Heart left ventricle (tissue), 16 donors: ENCODE measurements at regions not wholly inside any gene's neighbourhood (a gene's known extent, or its start where the extent isn't known, plus 50 kb on each side); places are given as distances from the start of the nearest gene placed in this dataset.

Experiments
- ATAC-seq, 4 donors: fragments of 200-7000 bp; cut with Tn5 transposase; one replicate each; pipeline ENCODE4 v1.9.1; 2020 to 2022; ENCODE audit warnings: moderate library complexity in 4 of 4, mild to moderate bottlenecking in 3 of 4, moderate number of reproducible peaks in 1 of 4
- DNase-seq, 5 donors: peaks; one replicate each; pipeline ENCODE4 v3.0.0-alpha.2; 2020
- H3K27ac ChIP-seq, 12 donors: fragments of 200-600 bp; sonication (generic) in 4 of 12; one replicate each; pipeline versions ENCODE4 v1.5.0 to v1.8.0; 2016 to 2022; ENCODE audit warnings: mild to moderate bottlenecking in 2 of 12
- H3K27me3 ChIP-seq, 9 donors: fragments of 200-600 bp; sonication (generic) in 2 of 9; one replicate each; pipeline versions ENCODE4 v1.5.1 to v1.8.0; 2016 to 2022; ENCODE audit warnings: mild to moderate bottlenecking in 3 of 9
- H3K36me3 ChIP-seq, 9 donors: fragments of 200-600 bp; sonication (generic) in 2 of 9; one replicate each; pipeline versions ENCODE4 v1.5.0 to v1.8.0; 2018 to 2022; ENCODE audit warnings: mild to moderate bottlenecking in 2 of 9
- H3K4me1 ChIP-seq, 12 donors: fragments of 200-600 bp; sonication (generic) in 4 of 12; one replicate each; pipeline versions ENCODE4 v1.5.0 to v1.8.0; 2016 to 2022; ENCODE audit warnings: mild to moderate bottlenecking in 3 of 12
- H3K4me3 ChIP-seq, 12 donors: fragments of 200-600 bp; sonication (generic) in 4 of 12; one replicate each; pipeline versions ENCODE4 v1.5.0 to v1.8.0; 2017 to 2022; ENCODE audit warnings: mild to moderate bottlenecking in 9 of 12, moderate library complexity in 4 of 12
- H3K9me3 ChIP-seq, 12 donors: fragments of 200-600 bp; sonication (generic) in 4 of 12; one replicate each; pipeline versions ENCODE4 v1.5.0 to v1.8.0; 2016 to 2022; ENCODE audit warnings: mild to moderate bottlenecking in 1 of 12
- CTCF ChIP-seq, 12 donors: fragments of 200-600 bp; sonication (generic) in 4 of 12; IDR thresholded peaks; one replicate each; pipeline versions ENCODE4 v1.5.0 to v1.8.0; 2018 to 2022; ENCODE audit warnings: antibody characterized with exemption in 12 of 12, mild to moderate bottlenecking in 5 of 12
- POLR2A ChIP-seq, 2 donors: fragments of 450-650 bp; IDR thresholded peaks; one replicate each; pipeline ENCODE4 v1.6.1; 2017; ENCODE audit warnings: antibody characterized with exemption in 2 of 2, mild to moderate bottlenecking in 2 of 2, moderate library complexity in 2 of 2
- whole genome bisulfite sequencing, 4 donors: extraction: QIAGEN DNeasy Blood & Tissue Kit in 2 of 4; methylation state at CpG; one replicate each; pipeline versions ENCODE4 v1.1.5 to v1.1.7; 2013 to 2018; 5-methylcytosine and 5-hydroxymethylcytosine counted together
- intact Hi-C, 10 donors: fragments of 100-400 bp; cut with DNase I; formaldehyde crosslinking; loops; one replicate each; pipeline versions ENCODE4 v1.11.1 to v1.14.2; 2022
- donor health status: ischemic (EF 13 %, LVEDD 7.1; RV severe dilation, severe dysfunction).
- donor health status: healthy with polysubstance abuse.
- donor health status: DM: no; HTN: yes; CAD: no.
- donor health status: DM: no; HTN: no; CAD: no.
- donor health status: ischemic (EF 25% LVEDD 6.9; RV normal size, moderate dysfunction).
- donor health status: ischemic (EF 25% LVEDD 5.7; RV mildly dilated, moderate dysfunction).
- donor health status: healthy.
- donor health status: DM: yes; HTN: yes; CAD: no.
- donor health status: ischemic (EF 35%, LVEDD 5.7; RV mildly dilated, moderate dysfunction).
- donor health status: nonischemic (EF 11% LVEDD 7.7; RV severe dilation, severe dysfunction).
- donor health status: DM: yes; HTN: yes; CAD: no.
- donor health status: PGD.
- donor health status: ischemic (EF 29% LVEDD 5.4; RV normal size, mild dysfunction).
- donor health status: nonischemic (EF 23%, LVEDD 6.1; RV moderate dilation, normal function).

DNA sequence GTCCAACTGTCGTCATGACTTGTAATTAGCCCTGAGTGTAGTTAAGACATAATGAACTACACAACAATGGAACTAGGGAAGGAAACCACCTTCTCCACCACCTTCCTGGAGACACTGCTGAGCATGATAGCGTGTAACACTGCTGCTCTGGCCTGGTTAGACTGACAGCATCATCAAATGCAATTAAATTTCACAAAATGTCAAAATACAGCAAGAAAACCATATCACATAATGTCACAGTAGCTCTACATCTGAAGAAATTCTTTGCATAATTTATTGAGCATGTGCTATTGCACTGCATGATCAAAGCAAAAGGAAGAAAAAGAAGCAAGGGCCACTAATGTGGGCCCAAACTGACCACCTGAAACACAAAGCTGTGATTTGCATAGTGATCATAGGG, 321.8 kb upstream of the TMTC1 start:
- H3K4me3 ChIP-seq, result no peak overlapping the region
- intact Hi-C loops, result no loop called here
- no peaks in the 10 kb centered on the region for H3K27me3 ChIP-seq
- DNase-seq (no peak), ATAC-seq (no peak)
- WGBS, 4 donors, result 57 to 75% (median 62%) methylated on average over 2 of the region's 2 CpGs
- TF ChIP-seq POLR2A (IDR thresholded peaks at IDR 0.05) (no peak), CTCF (IDR thresholded peaks at IDR 0.05) (no peak)
- H3K27ac ChIP-seq, result no peak overlapping the region
- no peaks in the 10 kb centered on the region for H3K4me1 ChIP-seq
- H3K36me3 ChIP-seq, result no peaks in the 10 kb centered on the region
- peaks cover 0 to 7% (median 0%) of the 10 kb centered on the region in 12 donors for H3K9me3 ChIP-seq

GRCh38 chr12:30104971-30105370, 321.2 kb upstream of the TMTC1 start:
- Histone ChIP-seq H3K9me3 (peaks cover 0 to 7% (median 0%) of the 10 kb centered on the region in 12 donors), H3K27ac (no peak overlapping the region), H3K36me3 (no peaks in the 10 kb centered on the region), H3K4me3 (no peak overlapping the region), H3K4me1 (no peaks in the 10 kb centered on the region), H3K27me3 (no peaks in the 10 kb centered on the region)
- WGBS, 4 donors, result 66 to 81% (median 71%) methylated on average over 2 of the region's 2 CpGs
- no peak for TF ChIP-seq CTCF (IDR thresholded peaks at IDR 0.05)
- no peak for TF ChIP-seq POLR2A (IDR thresholded peaks at IDR 0.05)
- DNase-seq (no peak), ATAC-seq (no peak)
- intact Hi-C loops, result no loop called here

DNA sequence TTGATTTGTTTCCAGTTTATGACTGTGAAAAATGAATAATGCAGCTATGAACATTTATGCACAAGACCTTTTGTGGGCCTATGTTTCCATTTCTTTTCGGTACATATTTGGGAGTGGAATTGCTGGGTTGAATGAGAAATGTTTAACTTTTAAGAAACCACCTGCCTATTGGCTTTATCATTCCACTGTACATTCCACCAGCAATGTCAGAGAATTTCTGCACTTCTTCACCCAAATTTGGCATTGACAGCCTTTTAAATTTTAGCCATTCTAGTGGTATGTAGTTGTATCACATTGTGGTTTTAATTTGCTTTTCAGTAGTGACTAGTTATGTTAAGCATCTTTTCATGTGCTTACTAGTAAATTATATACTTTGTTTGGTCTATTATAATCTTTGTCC, 317.0 kb upstream of the TMTC1 start:
- Histone ChIP-seq H3K27me3 (no peaks in the 10 kb centered on the region), H3K9me3 (peaks cover 0 to 7% (median 0%) of the 10 kb centered on the region in 12 donors), H3K27ac (no peak overlapping the region), H3K36me3 (no peaks in the 10 kb centered on the region), H3K4me3 (no peak overlapping the region), H3K4me1 (no peaks in the 10 kb centered on the region)
- TF ChIP-seq POLR2A (IDR thresholded peaks at IDR 0.05) (no peak), CTCF (IDR thresholded peaks at IDR 0.05) (no peak)
- ATAC-seq (no peak), DNase-seq (no peak)
- intact Hi-C loops, result no loop called here
- 91 to 100% (median 93%) methylated on average over 1 of the region's 1 CpG for WGBS, 4 donors

DNA sequence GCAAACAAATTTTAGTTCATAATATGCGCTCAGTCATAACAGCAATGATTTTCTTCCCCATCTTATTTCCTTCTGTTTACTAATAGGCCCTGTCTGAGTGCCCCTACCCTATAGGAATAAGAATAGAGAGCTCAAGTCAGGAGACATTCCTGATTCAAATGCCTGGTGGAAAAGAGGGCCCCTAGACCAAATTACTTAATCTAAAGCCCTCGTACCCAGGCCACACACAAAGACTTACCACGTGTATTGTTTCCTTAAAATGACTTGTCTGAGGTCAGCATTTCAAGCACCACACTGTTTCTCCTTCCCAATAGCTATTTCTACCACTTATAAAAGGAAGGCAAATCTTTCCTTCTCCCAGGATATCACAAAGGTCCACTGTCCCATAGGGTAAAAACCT, 314.9 kb upstream of the TMTC1 start:
- no peak for ATAC-seq
- no peak for DNase-seq
- no peak for TF ChIP-seq POLR2A (IDR thresholded peaks at IDR 0.05)
- no peak for TF ChIP-seq CTCF (IDR thresholded peaks at IDR 0.05)
- intact Hi-C loops, result no loop called here
- no peaks in the 10 kb centered on the region for H3K4me1 ChIP-seq
- no peaks in the 10 kb centered on the region for H3K36me3 ChIP-seq
- peaks cover 0 to 6% (median 0%) of the 10 kb centered on the region in 12 donors for H3K9me3 ChIP-seq
- H3K27me3 ChIP-seq, result no peaks in the 10 kb centered on the region
- no peak overlapping the region for H3K27ac ChIP-seq
- no peak overlapping the region for H3K4me3 ChIP-seq
- 59 to 68% (median 63%) methylated on average over 3 of the region's 3 CpGs for WGBS, 4 donors
